Right cardiac atrium (tissue), 5 donors: ENCODE measurements at regions not wholly inside any gene's neighbourhood (a gene's known extent, or its start where the extent isn't known, plus 50 kb on each side); places are given as distances from the start of the nearest gene placed in this dataset.
"Not testable (repeated sequence)": the region's sequence is repeated elsewhere in the genome, so short reads cannot be mapped to it uniquely, and the experiment has no call there.

Source experiments
- ATAC-seq, 2 donors: fragments of 200-7000 bp; cut with Tn5 transposase; one replicate each; pipeline versions ENCODE4 v1.8.0 to v1.9.1; 2020; ENCODE audit warnings: moderate library complexity in 2 of 2, mild to moderate bottlenecking in 1 of 2
- DNase-seq, 3 donors: peaks; one replicate each; pipeline ENCODE4 v3.0.0-alpha.2; 2020
- H3K27ac ChIP-seq: one replicate; pipeline ENCODE4 v1.5.1; 2013; ENCODE audit warnings: mild to moderate bottlenecking, low read length, control low read depth, moderate library complexity
- H3K27me3 ChIP-seq: one replicate; pipeline ENCODE4 v1.6.1; 2013; ENCODE audit not compliant: control insufficient read depth, insufficient read depth
- H3K4me1 ChIP-seq: one replicate; pipeline ENCODE4 v1.6.1; 2013; ENCODE audit warnings: low read length; ENCODE audit not compliant: control insufficient read depth, insufficient read depth
- H3K4me3 ChIP-seq: one replicate; pipeline ENCODE4 v1.5.1; 2013; ENCODE audit warnings: low read length, control low read depth
- H3K9me3 ChIP-seq: one replicate; pipeline ENCODE4 v1.6.1; 2013; ENCODE audit warnings: low read length; ENCODE audit not compliant: control insufficient read depth
- WGBS: extraction: QIAGEN DNeasy Blood & Tissue Kit; methylation state at CpG from one replicate; pipeline ENCODE4 v1.1.7; 2013; 5-methylcytosine and 5-hydroxymethylcytosine counted together
- intact Hi-C, 4 donors: fragments of 100-400 bp; cut with DNase I; formaldehyde crosslinking; loops; one replicate each; pipeline versions ENCODE4 v1.11.0 to v1.14.0; 2022 to 2023
- donor health status: healthy with polysubstance abuse.
- donor health status: DM: no; HTN: yes; CAD: no.
- donor health status: DM: no; HTN: no; CAD: no.
- donor health status: DM: no; HTN: yes; CAD: no; lungs with severe emphysema.
- donor health status: DM: yes; HTN: yes; CAD: no.

GRCh38 chr3:65020281-65021160, 332.7 kb upstream of the ADAMTS9 start:
- Histone ChIP-seq H3K4me3 (no peak overlapping the region), H3K27ac (no peak overlapping the region), H3K4me1 (no peaks in the 10 kb centered on the region), H3K27me3 (no peaks in the 10 kb centered on the region), H3K9me3 (no peaks in the 10 kb centered on the region)
- intact Hi-C loops = no loop called here
- DNase-seq = no peak
- WGBS = 71% methylated on average over 5 of the region's 5 CpGs
- ATAC-seq = no peak

- H3K27ac ChIP-seq = no peak overlapping the region
- 74% methylated on average over 9 of the region's 9 CpGs for WGBS
- H3K4me1 ChIP-seq = no peaks in the 10 kb centered on the region
- H3K4me3 ChIP-seq = no peak overlapping the region
- H3K27me3 ChIP-seq = no peaks in the 10 kb centered on the region
- intact Hi-C loops = no loop called here
- ATAC-seq (no peak), DNase-seq (no peak)
- H3K9me3 ChIP-seq = no peaks in the 10 kb centered on the region
These were observed 331.7 kb upstream of the ADAMTS9 start for GRCh38 chr3:65019443-65020055.

- Histone ChIP-seq H3K27me3 (no peaks in the 10 kb centered on the region), H3K27ac (no peak overlapping the region), H3K4me1 (no peaks in the 10 kb centered on the region), H3K4me3 (no peak overlapping the region), H3K9me3 (no peaks in the 10 kb centered on the region)
- no peak for ATAC-seq
- intact Hi-C loops = no loop called here
- DNase-seq = no peak
These were observed 331.0 kb upstream of the ADAMTS9 start for GRCh38 chr3:65018801-65019200.

- no peak for DNase-seq
- H3K27ac ChIP-seq = no peak overlapping the region
- no peak for ATAC-seq
- WGBS = 84% methylated on average over 1 of the region's 1 CpG
- intact Hi-C loops = no loop called here
- no peak overlapping the region for H3K4me3 ChIP-seq
- no peaks in the 10 kb centered on the region for H3K4me1 ChIP-seq
- H3K27me3 ChIP-seq = no peaks in the 10 kb centered on the region
- no peaks in the 10 kb centered on the region for H3K9me3 ChIP-seq
These were observed 329.6 kb upstream of the ADAMTS9 start for GRCh38 chr3:65017359-65017758.

- ATAC-seq (no peak), DNase-seq (no peak)
- intact Hi-C loops = no loop called here
- WGBS = 42% methylated on average over 2 of the region's 2 CpGs
- Histone ChIP-seq H3K4me3 (no peak overlapping the region), H3K9me3 (no peaks in the 10 kb centered on the region), H3K4me1 (no peaks in the 10 kb centered on the region), H3K27ac (no peak overlapping the region), H3K27me3 (no peaks in the 10 kb centered on the region)
These were observed 327.9 kb upstream of the ADAMTS9 start for GRCh38 chr3:65015711-65016110.

- Histone ChIP-seq H3K27me3 (no peaks in the 10 kb centered on the region), H3K9me3 (no peaks in the 10 kb centered on the region), H3K4me1 (no peaks in the 10 kb centered on the region), H3K27ac (no peak overlapping the region), H3K4me3 (no peak overlapping the region)
- no peak for ATAC-seq
- intact Hi-C loops = no loop called here
- WGBS = 91% methylated on average over 4 of the region's 4 CpGs
- no peak for DNase-seq
These were observed 325.3 kb upstream of the ADAMTS9 start for GRCh38 chr3:65013053-65013452.

- ATAC-seq (no peak), DNase-seq (no peak)
- WGBS = 59% methylated on average over 1 of the region's 1 CpG
- intact Hi-C loops = no loop called here
- Histone ChIP-seq H3K4me3 (no peak overlapping the region), H3K4me1 (no peaks in the 10 kb centered on the region), H3K27ac (no peak overlapping the region), H3K9me3 (no peaks in the 10 kb centered on the region), H3K27me3 (no peaks in the 10 kb centered on the region)
These were observed 318.5 kb upstream of the ADAMTS9 start for GRCh38 chr3:65006300-65006739.

- WGBS = 91% methylated on average over 2 of the region's 2 CpGs
- H3K27ac ChIP-seq = no peak overlapping the region
- no peak overlapping the region for H3K4me3 ChIP-seq
- H3K9me3 ChIP-seq = no peaks in the 10 kb centered on the region
- intact Hi-C loops = no loop called here
- no peaks in the 10 kb centered on the region for H3K4me1 ChIP-seq
- ATAC-seq (no peak), DNase-seq (no peak)
- H3K27me3 ChIP-seq = no peaks in the 10 kb centered on the region
These were observed 317.7 kb upstream of the ADAMTS9 start for GRCh38 chr3:65005486-65005885.

- WGBS = 79% methylated on average over 4 of the region's 4 CpGs
- H3K4me1 ChIP-seq = no peaks in the 10 kb centered on the region
- H3K27ac ChIP-seq = no peak overlapping the region
- no peaks in the 10 kb centered on the region for H3K9me3 ChIP-seq
- ATAC-seq (no peak), DNase-seq (no peak)
- intact Hi-C loops = no loop called here
- H3K27me3 ChIP-seq = no peaks in the 10 kb centered on the region
- no peak overlapping the region for H3K4me3 ChIP-seq
These were observed 317.0 kb upstream of the ADAMTS9 start for GRCh38 chr3:65004795-65005295.

- WGBS = 83% methylated on average over 1 of the region's 1 CpG
- no peaks in the 10 kb centered on the region for H3K9me3 ChIP-seq
- H3K27ac ChIP-seq = no peak overlapping the region
- no peak for DNase-seq
- no peak for ATAC-seq
- H3K27me3 ChIP-seq = no peaks in the 10 kb centered on the region
- no peaks in the 10 kb centered on the region for H3K4me1 ChIP-seq
- H3K4me3 ChIP-seq = no peak overlapping the region
- intact Hi-C loops = no loop called here
These were observed 316.5 kb upstream of the ADAMTS9 start for GRCh38 chr3:65004306-65004705.

- H3K4me1 ChIP-seq, H3K27me3 ChIP-seq, H3K9me3 ChIP-seq, H3K4me3 ChIP-seq, ATAC-seq, H3K27ac ChIP-seq, intact Hi-C loops, DNase-seq: not testable (repeated sequence)
- 93% methylated on average over 4 of the region's 4 CpGs for WGBS
These were observed 313.3 kb upstream of the ADAMTS9 start for GRCh38 chr3:65001119-65001518.
